Adrenal gland (tissue), 9 donors: ENCODE measurements at regions not wholly inside any gene's neighbourhood (a gene's known extent, or its start where the extent isn't known, plus 50 kb on each side); places are given as distances from the start of the nearest gene placed in this dataset.

Experiments used
- DNase-seq, 7 donors: peaks; one replicate each; pipeline ENCODE4 v3.0.0-alpha.2; 2019 to 2020
- H3K27ac ChIP-seq, 5 donors: fragments of 200-600 bp; sonication (generic) in 4 of 5; 1 replicate in 3 of 5; 2 replicates in 2 of 5; pipeline versions ENCODE4 v1.5.1 to v1.8.0; 2016 to 2020; ENCODE audit warnings: mild to moderate bottlenecking in 1 of 5
- H3K27me3 ChIP-seq: fragments of 200-600 bp; 2 replicates; pipeline ENCODE4 v1.8.0; 2021
- H3K36me3 ChIP-seq, 2 donors: fragments of 200-600 bp; replicated peaks in 1 of 2; 1 replicate in 1 of 2; 2 replicates in 1 of 2; pipeline versions ENCODE4 v1.5.1 to v1.8.0; 2018 to 2022
- H3K4me1 ChIP-seq, 2 donors: fragments of 200-600 bp; replicated peaks in 1 of 2; 1 replicate in 1 of 2; 2 replicates in 1 of 2; pipeline versions ENCODE4 v1.5.1 to v1.8.0; 2018 to 2021
- H3K4me3 ChIP-seq, 4 donors: fragments of 200-600 bp; sonication (generic) in 3 of 4; one replicate each; pipeline ENCODE4 v1.5.1; 2016 to 2018
- H3K9me3 ChIP-seq, 3 donors: fragments of 200-600 bp; sonication (generic) in 1 of 3; replicated peaks in 1 of 3; 1 replicate in 2 of 3; 2 replicates in 1 of 3; pipeline versions ENCODE4 v1.5.1 to v1.8.0; 2016 to 2021
- CTCF ChIP-seq, 6 experiments: fragments of 450-650 bp in 4 of 6; fragments of 200-600 bp in 2 of 6; sonication (generic) in 1 of 6; IDR thresholded peaks; 1 replicate in 5 of 6; 2 replicates in 1 of 6; pipeline versions ENCODE4 v1.5.1 to v1.8.0; 2016 to 2021; ENCODE audit warnings: antibody characterized with exemption in 6 of 6, mild to moderate bottlenecking in 2 of 6, moderate library complexity in 1 of 6
- POLR2A ChIP-seq, 2 donors: fragments of 450-650 bp; IDR thresholded peaks; one replicate each; pipeline ENCODE4 v1.6.1; 2017; ENCODE audit warnings: antibody characterized with exemption in 2 of 2, mild to moderate bottlenecking in 2 of 2, moderate library complexity in 1 of 2
- WGBS, 4 donors: extraction: QIAGEN DNeasy Blood & Tissue Kit in 2 of 4; methylation state at CpG; one replicate each; pipeline versions ENCODE4 v1.1.5 to v1.1.7; 2013 to 2017; 5-methylcytosine and 5-hydroxymethylcytosine counted together
- intact Hi-C, 2 donors: fragments of 100-400 bp; cut with DNase I; formaldehyde crosslinking; loops; one replicate each; pipeline versions ENCODE4 v1.14.1 to v1.15.0; 2022 to 2023
- donor health status: healthy with polysubstance abuse.
- donor health status: Bipolar disorder and iron deficiency.
- donor health status: DM: yes; HTN: yes; CAD: no.
- donor health status: DM: no; HTN: no; CAD: no.
- donor health status: DM: no; HTN: no; CAD: no.

GRCh38 chr5:58318468-58318867, 141.4 kb downstream of the PLK2 start:
- 90 to 100% (median 94%) methylated on average over 1 of the region's 1 CpG for whole genome bisulfite sequencing, 4 donors
- no peaks in the 10 kb centered on the region for H3K4me1 ChIP-seq
- H3K27ac ChIP-seq, result no peak overlapping the region
- H3K36me3 ChIP-seq, result no peaks in the 10 kb centered on the region
- H3K27me3 ChIP-seq, result no peaks in the 10 kb centered on the region
- no peak for DNase-seq
- H3K9me3 ChIP-seq, result no peaks in the 10 kb centered on the region
- H3K4me3 ChIP-seq, result no peak overlapping the region
- no peak for TF ChIP-seq CTCF (IDR thresholded peaks at IDR 0.05)
- no peak for TF ChIP-seq POLR2A (IDR thresholded peaks at IDR 0.05)
- intact Hi-C loops, result no loop called here

GRCh38 chr5:58317808-58318207, 142.1 kb downstream of the PLK2 start:
- Histone ChIP-seq H3K4me1 (no peaks in the 10 kb centered on the region), H3K27me3 (no peaks in the 10 kb centered on the region), H3K36me3 (no peaks in the 10 kb centered on the region), H3K27ac (no peak overlapping the region), H3K9me3 (no peaks in the 10 kb centered on the region), H3K4me3 (no peak overlapping the region)
- no peak for TF ChIP-seq POLR2A (IDR thresholded peaks at IDR 0.05)
- no peak for TF ChIP-seq CTCF (IDR thresholded peaks at IDR 0.05)
- no peak for DNase-seq
- intact Hi-C loops, result no loop called here

- WGBS, 4 donors, result 76 to 81% (median 79%) methylated on average over 7 of the region's 7 CpGs
- TF ChIP-seq POLR2A (IDR thresholded peaks at IDR 0.05), result no peak
- TF ChIP-seq CTCF (IDR thresholded peaks at IDR 0.05), result no peak
- Histone ChIP-seq H3K4me1 (no peaks in the 10 kb centered on the region), H3K9me3 (no peaks in the 10 kb centered on the region), H3K36me3 (no peaks in the 10 kb centered on the region), H3K27ac (no peak overlapping the region), H3K4me3 (no peak overlapping the region), H3K27me3 (no peaks in the 10 kb centered on the region)
- intact Hi-C loops, result no loop called here
- DNase-seq, result peak in 3 of 7 donors; percentile 6 to 51 (median 7)
Measured at GRCh38 chr5:58317009-58317408, 142.9 kb downstream of the PLK2 start.

- Histone ChIP-seq H3K27ac (no peak overlapping the region), H3K9me3 (no peaks in the 10 kb centered on the region), H3K4me3 (no peak overlapping the region), H3K27me3 (no peaks in the 10 kb centered on the region), H3K36me3 (no peaks in the 10 kb centered on the region), H3K4me1 (no peaks in the 10 kb centered on the region)
- intact Hi-C loops, result no loop called here
- no peak for DNase-seq
- WGBS, 4 donors, result 90 to 100% (median 95%) methylated on average over 1 of the region's 1 CpG
- no peak for TF ChIP-seq POLR2A (IDR thresholded peaks at IDR 0.05)
- TF ChIP-seq CTCF (IDR thresholded peaks at IDR 0.05), result no peak
Measured at GRCh38 chr5:58315794-58316193, 144.1 kb downstream of the PLK2 start.
